GM12892 (cell line): ENCODE measurements at regions not wholly inside any gene's neighbourhood (a gene's known extent, or its start where the extent isn't known, plus 50 kb on each side); places are given as distances from the start of the nearest gene placed in this dataset.

Experiments used
- POLR2A ChIP-seq: IDR thresholded peaks from 2 replicates; pipeline ENCODE4 v1.6.1; 2011; ENCODE audit warnings: low read depth, low read length, control low read depth
- POLR2AphosphoS5 ChIP-seq: IDR thresholded peaks from 2 replicates; pipeline ENCODE4 v1.6.1; 2011; ENCODE audit warnings: low read depth, low read length, control low read depth

GRCh38 chr5:165327631-165328030, 1822.2 kb downstream of the MAT2B start:
- TF ChIP-seq POLR2A (no peak), POLR2AphosphoS5 (no peak)
